Thyroid gland (tissue), 4 donors: ENCODE measurements at regions not wholly inside any gene's neighbourhood (a gene's known extent, or its start where the extent isn't known, plus 50 kb on each side); places are given as distances from the start of the nearest gene placed in this dataset.

Source experiments
- DNase-seq, 2 donors: peaks; one replicate each; pipeline ENCODE4 v3.0.0-alpha.2; 2019
- H3K27ac ChIP-seq, 3 donors: fragments of 200-600 bp; sonication (generic); 1 replicate in 2 of 3; 2 replicates in 1 of 3; pipeline ENCODE4 v1.5.1; 2016 to 2019; ENCODE audit warnings: mild to moderate bottlenecking in 1 of 3, moderate library complexity in 1 of 3
- H3K27me3 ChIP-seq: fragments of 200-600 bp; sonication (generic); one replicate; pipeline ENCODE4 v1.5.1; 2019
- H3K36me3 ChIP-seq, 2 donors: fragments of 200-600 bp; sonication (generic); one replicate each; pipeline ENCODE4 v1.5.1; 2016 to 2019
- H3K4me1 ChIP-seq, 2 donors: fragments of 200-600 bp; sonication (generic); one replicate each; pipeline ENCODE4 v1.5.1; 2017 to 2019
- H3K4me3 ChIP-seq, 3 donors: fragments of 200-600 bp; sonication (generic); replicated peaks in 1 of 3; 1 replicate in 2 of 3; 2 replicates in 1 of 3; pipeline ENCODE4 v1.5.1; 2016; ENCODE audit warnings: mild to moderate bottlenecking in 1 of 3
- H3K9me3 ChIP-seq: fragments of 200-600 bp; sonication (generic); one replicate; pipeline ENCODE4 v1.5.1; 2017
- CTCF ChIP-seq, 6 experiments: fragments of 200-600 bp in 3 of 6; fragments of 450-650 bp in 3 of 6; sonication (generic) in 3 of 6; IDR thresholded peaks; one replicate each; pipeline ENCODE4 v1.5.1; 2016 to 2019; ENCODE audit warnings: antibody characterized with exemption in 6 of 6, mild to moderate bottlenecking in 2 of 6, inconsistent platforms in 1 of 6, moderate library complexity in 1 of 6
- POLR2A ChIP-seq, 2 donors: fragments of 450-650 bp; IDR thresholded peaks; one replicate each; pipeline ENCODE4 v1.6.1; 2017; ENCODE audit warnings: antibody characterized with exemption in 2 of 2, mild to moderate bottlenecking in 2 of 2, moderate library complexity in 1 of 2
- WGBS, 2 donors: methylation state at CpG; one replicate each; pipeline ENCODE4 v1.1.5; 2017; 5-methylcytosine and 5-hydroxymethylcytosine counted together
- intact Hi-C: fragments of 100-400 bp; cut with DNase I; formaldehyde crosslinking; loops from one replicate; pipeline ENCODE4 v1.15.1; 2023

GRCh38 chr1:104294259-104294658 is 544.6 kb downstream of the AMY1C start:
- Histone ChIP-seq H3K27ac (no peak overlapping the region), H3K36me3 (no peaks in the 10 kb centered on the region), H3K9me3 (no peaks in the 10 kb centered on the region), H3K4me1 (no peaks in the 10 kb centered on the region), H3K27me3 (no peaks in the 10 kb centered on the region), H3K4me3 (no peak overlapping the region)
- TF ChIP-seq CTCF (IDR thresholded peaks at IDR 0.05), result no peak
- no peak for TF ChIP-seq POLR2A (IDR thresholded peaks at IDR 0.05)
- intact Hi-C loops, result no loop called here
- no peak for DNase-seq
- 62 to 63% methylated on average over 3 of the region's 3 CpGs for WGBS, 2 donors

GRCh38 chr1:104295511-104295910 is 545.8 kb downstream of the AMY1C start:
- H3K4me3 ChIP-seq, result no peak overlapping the region
- H3K27ac ChIP-seq, result no peak overlapping the region
- no peak for TF ChIP-seq POLR2A (IDR thresholded peaks at IDR 0.05)
- no peak for TF ChIP-seq CTCF (IDR thresholded peaks at IDR 0.05)
- H3K4me1 ChIP-seq, result no peaks in the 10 kb centered on the region
- H3K27me3 ChIP-seq, result no peaks in the 10 kb centered on the region
- DNase-seq, result no peak
- intact Hi-C loops, result no loop called here
- H3K36me3 ChIP-seq, result no peaks in the 10 kb centered on the region
- H3K9me3 ChIP-seq, result no peaks in the 10 kb centered on the region
- 65% methylated on average over 3 of the region's 3 CpGs for WGBS, 2 donors

GRCh38 chr1:104309673-104310072 is 560.0 kb downstream of the AMY1C start:
- Histone ChIP-seq H3K4me1 (no peaks in the 10 kb centered on the region), H3K36me3 (no peaks in the 10 kb centered on the region), H3K4me3 (no peak overlapping the region), H3K9me3 (no peaks in the 10 kb centered on the region), H3K27me3 (no peaks in the 10 kb centered on the region), H3K27ac (no peak overlapping the region)
- intact Hi-C loops, result no loop called here
- TF ChIP-seq CTCF (IDR thresholded peaks at IDR 0.05) (no peak), POLR2A (IDR thresholded peaks at IDR 0.05) (no peak)
- 77 to 81% methylated on average over 1 of the region's 1 CpG for WGBS, 2 donors
- no peak for DNase-seq

- H3K27me3 ChIP-seq, result no peaks in the 10 kb centered on the region
- H3K36me3 ChIP-seq, result no peaks in the 10 kb centered on the region
- H3K4me1 ChIP-seq, result no peaks in the 10 kb centered on the region
- intact Hi-C loops, result no loop called here
- no peaks in the 10 kb centered on the region for H3K9me3 ChIP-seq
- TF ChIP-seq POLR2A (IDR thresholded peaks at IDR 0.05) (no peak), CTCF (IDR thresholded peaks at IDR 0.05) (no peak)
- 83 to 94% methylated on average over 2 of the region's 2 CpGs for WGBS, 2 donors
- H3K4me3 ChIP-seq, result no peak overlapping the region
- H3K27ac ChIP-seq, result no peak overlapping the region
- no peak for DNase-seq
Observed at GRCh38 chr1:104315823-104316222, 566.1 kb downstream of the AMY1C start.

- 74 to 83% methylated on average over 2 of the region's 2 CpGs for WGBS, 2 donors
- H3K9me3 ChIP-seq, result no peaks in the 10 kb centered on the region
- no peak overlapping the region for H3K27ac ChIP-seq
- TF ChIP-seq CTCF (IDR thresholded peaks at IDR 0.05), result no peak
- TF ChIP-seq POLR2A (IDR thresholded peaks at IDR 0.05), result no peak
- H3K36me3 ChIP-seq, result no peaks in the 10 kb centered on the region
- no peaks in the 10 kb centered on the region for H3K27me3 ChIP-seq
- intact Hi-C loops, result no loop called here
- H3K4me3 ChIP-seq, result no peak overlapping the region
- no peaks in the 10 kb centered on the region for H3K4me1 ChIP-seq
- no peak for DNase-seq
Observed at GRCh38 chr1:104322131-104322530, 572.4 kb downstream of the AMY1C start.
